ENCODE measurements at regions not wholly inside any gene's neighbourhood (a gene's known extent, or its start where the extent isn't known, plus 50 kb on each side); places are given as distances from the start of the nearest gene placed in this dataset.
"Not testable (repeated sequence)": the region's sequence is repeated elsewhere in the genome, so short reads cannot be mapped to it uniquely, and the experiment has no call there.

DNA sequence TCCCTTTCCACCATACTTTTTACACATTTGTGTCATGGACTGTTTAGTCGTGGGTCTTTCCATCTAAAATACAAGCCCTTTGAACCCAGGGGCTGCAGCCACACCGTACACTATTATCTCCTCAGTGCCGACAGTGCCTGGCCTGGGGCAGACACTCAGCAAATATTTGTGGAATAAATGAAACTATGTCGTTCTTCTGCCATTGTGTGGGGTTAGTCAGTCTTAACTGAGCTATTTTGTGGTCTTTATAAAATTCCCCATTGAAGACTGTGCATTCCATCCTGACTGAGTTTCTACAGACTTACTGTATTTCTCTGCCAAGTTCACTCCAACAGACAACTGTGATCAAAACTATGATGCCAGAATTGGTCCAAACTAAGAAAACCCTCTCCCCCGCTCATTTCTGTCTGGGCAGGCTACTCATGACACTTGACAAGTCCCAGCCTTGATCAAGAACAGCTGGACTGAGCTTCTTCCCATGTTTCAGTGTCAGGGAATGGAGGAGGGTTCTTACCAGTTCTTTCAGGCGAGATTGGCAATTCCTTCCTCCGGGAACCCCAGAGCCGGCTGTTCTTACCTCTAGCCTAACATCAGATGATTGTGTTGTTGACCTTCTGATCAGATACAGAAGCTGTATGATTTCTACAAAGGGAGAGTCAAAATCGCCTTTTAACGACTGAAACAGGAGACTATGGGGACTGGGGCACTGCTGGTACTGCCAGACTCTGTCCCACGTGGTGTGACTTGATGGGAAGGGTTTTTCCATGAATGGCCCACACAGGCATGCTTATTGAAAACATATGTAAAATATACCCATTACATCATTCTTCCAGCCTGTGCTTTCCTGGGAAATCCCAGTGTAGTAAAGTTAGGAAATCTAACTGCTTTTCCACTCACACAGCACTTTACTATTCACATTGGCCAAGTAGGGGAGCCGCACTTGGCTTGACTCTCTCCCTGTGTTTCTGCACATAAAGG is 77.4 kb upstream of the NPAS2 start:
- DNase-seq = no peak

DNA sequence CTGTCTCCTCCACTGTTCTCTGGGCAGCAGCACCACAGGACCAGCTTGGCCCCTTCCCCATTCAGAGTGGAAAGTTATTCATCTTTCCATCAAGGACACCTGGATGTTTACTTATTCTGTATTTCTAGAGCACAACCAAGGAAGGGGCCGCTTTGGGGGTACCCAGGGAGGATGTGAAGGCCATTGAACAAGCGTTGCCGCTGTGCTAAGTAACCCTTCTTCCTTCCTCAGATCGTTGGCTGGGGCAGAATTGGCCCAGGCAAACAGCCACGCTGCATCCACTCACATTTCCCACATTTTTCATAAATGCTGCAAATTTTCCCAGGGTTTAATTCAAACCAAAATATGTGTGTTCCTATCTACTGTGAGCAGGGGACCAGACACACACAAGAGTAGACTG is 76.2 kb upstream of the NPAS2 start:
- DNase-seq = no peak

DNA sequence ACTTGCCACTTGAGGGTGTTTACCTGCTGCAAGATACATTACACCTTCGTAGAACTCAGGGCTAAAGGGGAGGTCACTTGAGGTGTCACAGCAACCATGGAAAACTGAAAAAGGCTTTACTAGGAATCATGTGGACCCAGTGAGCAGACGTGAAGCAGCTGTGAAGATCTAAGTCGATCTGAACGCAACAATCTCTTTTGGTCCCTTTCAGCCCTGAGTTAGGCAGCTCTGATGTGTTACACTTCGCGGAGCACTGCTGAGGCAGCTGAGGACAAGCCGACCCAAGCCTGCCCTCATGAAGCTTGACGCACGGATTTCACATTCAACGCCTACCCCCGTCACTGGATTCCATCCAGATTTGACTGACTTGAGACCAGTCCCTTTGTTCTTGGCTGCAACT is 75.8 kb upstream of the NPAS2 start:
- DNase-seq = no peak

DNA sequence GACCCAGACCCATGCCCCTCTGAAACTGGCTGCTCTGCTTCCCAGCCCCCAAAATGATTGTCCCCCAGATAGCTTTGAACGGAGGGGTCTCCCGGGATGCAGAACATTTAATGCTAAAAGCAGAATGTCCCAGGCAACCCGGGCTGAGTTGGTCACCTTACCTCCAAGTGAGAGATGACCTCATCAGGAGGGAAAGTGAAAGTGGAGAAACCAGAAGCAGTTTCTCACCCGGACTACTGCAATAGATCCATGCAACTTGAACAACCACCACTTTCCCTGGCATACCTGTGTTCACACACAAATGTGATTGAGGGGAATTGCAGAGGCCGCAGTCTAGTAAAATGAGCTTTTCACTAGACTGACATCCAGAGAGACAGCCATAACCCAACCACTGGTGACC is 75.3 kb upstream of the NPAS2 start:
- no peak for DNase-seq

DNA sequence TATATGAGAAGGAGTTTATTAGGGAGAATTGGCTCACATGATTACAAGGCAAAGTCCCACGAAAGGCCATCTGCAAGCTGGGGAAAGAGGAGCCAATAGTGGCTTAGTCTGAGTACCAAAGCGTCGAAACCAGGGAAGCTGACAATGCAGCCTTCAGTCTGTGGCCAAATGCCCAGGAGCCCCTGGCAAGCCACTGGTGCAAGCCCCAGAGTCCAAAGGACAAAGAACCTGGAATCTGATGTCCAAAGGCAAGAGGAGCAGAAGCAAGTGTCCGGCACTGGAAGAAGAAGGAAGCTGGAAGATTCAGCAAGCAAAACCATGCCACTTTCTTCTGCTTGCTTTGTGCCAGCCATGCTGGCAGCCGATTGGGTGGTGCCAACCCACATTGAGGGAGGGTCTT is 74.3 kb upstream of the NPAS2 start:
- no peak for DNase-seq

DNA sequence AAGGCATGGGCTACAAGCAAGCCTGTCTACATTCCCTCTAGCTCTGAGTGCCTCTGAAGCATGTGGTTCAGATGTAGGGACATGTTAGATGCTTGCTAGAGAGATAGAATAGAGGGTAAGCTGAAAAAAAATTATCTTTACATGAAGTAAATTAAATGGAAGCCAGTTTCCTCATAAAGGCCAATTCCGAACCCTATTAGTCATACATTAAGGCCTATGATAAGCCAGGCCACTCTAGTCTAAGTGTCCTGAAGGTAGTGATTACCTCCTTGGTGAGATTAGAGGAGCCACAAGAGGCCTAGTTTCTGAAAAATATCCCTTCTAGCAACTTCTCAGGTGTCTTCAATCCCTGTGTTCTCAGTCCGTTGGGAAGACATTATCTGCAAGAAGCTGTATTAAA is 72.4 kb upstream of the NPAS2 start:
- DNase-seq = no peak

DNA sequence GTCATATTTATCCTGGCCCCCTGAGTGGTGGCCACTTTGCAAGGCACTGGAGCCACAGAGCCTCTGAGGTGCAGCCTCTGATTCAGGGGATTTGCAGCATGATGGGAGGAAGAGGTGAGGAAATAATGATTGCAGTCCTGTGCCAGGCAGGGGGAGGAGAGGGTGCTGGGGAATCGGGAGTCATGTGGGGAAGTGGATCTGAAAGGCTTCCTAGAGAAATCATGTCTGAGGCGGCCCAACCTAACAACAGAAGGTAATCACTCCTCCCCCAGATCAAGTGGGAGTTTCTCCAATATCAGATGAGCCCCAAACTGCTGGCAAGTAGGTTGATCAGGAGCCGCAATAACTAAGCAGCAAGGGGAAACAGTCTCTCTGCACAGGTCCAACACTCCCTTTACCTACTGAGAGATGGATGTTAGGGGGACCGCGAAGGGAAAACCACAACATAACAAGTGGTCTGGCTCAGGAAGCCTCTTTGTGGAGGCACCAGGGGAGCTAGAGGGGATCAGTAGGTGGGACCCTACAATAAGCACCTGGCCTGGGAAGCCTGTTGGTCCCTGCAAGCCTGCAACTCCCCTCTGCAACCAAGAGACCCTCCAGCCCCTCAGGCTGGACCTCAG is 71.8 kb upstream of the NPAS2 start:
- no peak for DNase-seq

DNA sequence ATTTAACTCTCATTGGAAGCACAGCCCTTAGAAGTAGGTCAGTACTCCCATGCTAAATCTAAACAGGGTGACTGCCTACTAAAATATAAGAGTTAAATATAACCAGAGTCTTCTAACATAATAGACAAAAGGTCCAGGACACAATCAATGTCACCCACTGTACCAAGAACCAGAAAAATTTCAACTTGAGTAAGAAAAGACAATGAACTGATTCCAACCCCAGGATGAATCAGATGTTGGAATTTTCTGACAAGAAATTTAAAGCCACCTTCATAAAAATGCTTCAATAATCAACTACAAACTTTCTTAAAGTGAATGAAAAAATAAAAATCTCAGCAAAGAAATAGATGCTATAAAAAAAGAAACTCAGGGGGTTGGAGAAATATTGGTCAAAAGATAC is 71.3 kb upstream of the NPAS2 start:
- no peak for DNase-seq

DNA sequence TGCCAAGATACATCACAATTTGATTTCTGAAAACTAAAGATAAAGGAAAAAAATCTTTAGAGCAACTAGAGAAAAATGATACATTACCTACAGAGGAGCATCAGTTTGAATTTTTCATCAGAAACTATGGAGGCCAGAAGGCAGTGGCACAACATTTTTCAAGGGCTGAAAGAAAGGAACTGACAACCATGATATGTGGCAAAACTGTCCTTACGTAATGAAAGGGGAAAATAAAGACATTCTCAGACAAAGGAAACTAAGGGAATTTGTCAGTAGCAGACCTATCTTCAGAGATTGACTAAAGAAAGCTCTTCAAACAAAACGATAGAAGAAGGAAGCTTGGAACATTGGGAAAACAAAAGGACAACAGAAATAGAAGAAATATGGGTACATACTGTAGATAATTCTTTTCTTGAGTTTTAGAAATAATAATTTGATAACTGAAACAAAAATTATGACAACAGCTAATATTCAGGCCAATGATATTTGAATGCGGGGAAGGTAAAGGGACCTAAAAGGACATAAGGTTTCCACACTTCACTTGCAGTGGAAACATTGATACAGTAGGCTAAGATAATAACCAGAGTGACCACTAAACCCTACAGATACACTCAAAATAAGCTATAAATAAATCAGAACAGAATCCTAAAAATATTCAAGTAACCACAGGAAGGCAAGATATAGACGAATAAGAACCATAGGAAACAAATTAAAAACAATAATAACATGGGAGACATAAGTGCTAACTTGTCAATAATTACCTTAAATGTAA is 70.0 kb upstream of the NPAS2 start:
- no peak for DNase-seq

DNA sequence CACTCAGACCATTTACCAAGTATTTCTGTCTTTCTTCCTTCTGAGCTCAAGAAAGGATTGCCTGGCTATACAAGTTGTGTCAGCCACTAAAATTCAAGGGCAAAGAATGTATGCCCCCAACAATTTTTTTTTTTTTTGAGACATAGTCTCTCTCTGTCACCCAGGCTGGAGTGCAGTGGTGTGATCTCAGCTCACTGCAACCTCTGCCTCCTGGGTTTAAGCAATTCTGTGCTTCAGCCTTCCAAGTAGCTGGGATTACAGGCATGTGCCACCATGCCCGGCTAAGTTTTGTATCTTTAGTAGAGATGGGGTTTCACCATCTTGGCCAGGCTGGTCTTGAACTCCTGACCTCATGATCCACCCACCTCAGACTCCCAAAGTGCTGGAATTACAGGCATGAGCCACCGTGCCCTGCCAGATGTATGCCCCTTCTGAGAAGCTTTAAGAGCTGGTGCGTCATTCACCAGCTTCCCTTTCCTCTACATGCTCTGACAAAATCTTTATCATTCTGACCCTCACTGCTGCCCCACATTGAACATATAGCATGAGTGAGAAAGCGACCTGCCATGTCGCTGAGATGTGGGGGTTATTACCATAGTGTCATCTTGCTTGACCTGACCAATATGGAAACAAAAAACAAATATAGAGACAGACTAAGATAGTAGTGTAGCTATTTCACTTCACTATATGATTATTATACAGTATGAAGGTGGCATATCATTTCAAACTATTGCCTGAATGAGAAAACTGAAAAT is 67.9 kb upstream of the NPAS2 start:
- not testable (repeated sequence) for DNase-seq

DNA sequence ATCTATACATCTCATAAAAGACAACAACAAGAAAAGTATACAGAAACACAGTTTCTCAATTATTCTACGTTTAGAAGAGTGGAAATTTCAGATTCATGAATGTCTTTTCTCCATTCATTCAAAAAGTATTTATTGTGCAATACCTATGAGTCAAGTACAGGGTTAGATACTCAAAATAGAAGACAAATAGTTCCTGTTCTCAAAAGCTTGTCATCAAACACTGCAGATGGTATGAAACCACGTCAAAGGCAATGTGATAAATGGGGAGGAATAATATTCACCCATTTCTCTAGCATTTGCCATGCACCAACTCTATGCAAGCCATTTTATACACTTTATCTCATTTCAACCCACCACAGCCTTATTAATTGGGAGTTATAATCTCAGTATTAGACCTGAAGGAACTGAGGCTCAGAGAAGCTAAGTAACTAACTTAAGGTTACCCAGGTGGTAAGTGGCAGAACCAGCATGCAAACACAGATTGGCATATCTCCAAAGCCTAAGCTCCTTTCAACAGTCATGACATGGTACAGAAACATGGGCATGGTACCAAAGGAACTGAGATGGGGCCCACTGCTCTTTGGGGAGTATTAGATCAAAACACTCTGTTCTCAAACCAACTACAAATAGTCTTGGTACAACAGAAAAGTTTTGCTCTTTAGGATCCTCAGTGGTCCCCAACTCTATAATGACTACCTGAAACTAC is 67.2 kb upstream of the NPAS2 start:
- no peak for DNase-seq

DNA sequence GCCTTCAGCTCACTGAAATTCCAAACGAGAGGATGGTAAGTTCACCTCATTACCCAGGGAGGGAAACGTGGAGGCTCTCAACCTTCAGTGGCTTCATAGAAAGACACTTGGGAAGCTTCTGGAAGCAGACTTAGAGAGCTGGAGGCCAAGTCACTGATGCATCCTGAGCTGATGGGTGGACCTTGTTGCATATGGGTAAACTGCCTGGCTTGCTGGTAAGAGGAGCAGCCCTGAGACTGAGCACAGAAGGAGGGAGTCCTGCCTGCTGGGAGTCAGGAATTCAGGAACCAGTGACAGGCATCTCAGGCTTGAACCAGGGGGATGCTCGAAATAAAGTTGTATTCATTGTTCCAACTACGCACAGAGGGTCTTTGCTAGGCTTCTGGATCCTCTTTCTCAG is 66.5 kb upstream of the NPAS2 start:
- DNase-seq = no peak

DNA sequence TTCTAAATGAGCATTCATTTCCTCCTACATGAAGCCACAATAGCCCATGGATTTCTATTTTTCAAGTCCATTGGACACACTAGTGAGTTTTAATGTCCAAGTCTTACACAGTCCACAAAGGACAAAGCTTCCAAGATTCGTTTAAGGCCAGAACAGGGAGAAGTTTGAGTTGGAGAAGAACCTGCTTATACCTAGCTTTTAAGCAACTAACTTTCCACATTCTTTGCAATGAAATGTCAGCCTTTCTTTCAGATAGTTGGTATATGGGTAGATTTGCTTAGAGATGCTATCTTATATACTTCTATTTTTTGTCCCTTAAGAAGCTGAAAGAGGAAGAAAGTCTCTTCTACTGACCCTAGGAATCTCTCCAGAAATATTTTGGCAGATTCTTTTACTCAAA is 66.1 kb upstream of the NPAS2 start:
- DNase-seq = no peak

DNA sequence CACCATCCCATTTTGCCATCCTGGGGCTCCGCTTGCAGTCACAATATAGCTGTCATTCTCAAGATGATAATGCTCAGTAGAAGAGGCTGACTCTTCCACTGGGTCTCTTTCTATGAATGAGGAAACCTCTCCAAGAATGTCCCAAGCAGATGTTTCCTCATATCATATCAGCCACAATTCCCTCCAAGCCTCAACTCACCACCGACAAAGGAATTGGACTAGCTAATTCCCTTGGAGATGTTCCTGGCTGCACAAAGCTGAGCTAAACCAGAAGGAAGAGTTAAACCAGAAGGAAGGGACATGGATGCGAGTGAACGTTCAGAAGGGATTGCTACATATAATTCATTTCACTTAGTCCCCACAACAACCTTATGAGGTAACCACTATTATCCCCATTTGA is 65.0 kb upstream of the NPAS2 start:
- no peak for DNase-seq

DNA sequence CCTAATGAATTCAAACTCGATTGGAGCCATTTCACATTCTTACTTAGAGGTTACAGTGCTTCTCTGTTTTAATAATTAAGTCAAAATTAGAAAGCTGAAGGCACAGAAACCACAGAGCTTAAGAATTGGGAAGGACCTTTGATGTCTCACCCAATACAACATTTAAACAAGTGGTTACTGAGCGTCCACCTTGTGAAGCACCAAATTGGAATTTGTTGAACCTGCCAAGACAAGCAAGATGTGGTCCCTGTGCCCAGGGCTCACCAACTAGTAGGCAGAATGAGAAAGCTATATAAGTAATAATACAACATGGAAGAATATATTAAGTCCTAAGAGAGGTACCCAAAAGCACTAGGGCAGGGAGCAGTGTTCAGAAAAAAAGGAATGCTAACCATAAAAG is 64.5 kb upstream of the NPAS2 start:
- DNase-seq = no peak

DNA sequence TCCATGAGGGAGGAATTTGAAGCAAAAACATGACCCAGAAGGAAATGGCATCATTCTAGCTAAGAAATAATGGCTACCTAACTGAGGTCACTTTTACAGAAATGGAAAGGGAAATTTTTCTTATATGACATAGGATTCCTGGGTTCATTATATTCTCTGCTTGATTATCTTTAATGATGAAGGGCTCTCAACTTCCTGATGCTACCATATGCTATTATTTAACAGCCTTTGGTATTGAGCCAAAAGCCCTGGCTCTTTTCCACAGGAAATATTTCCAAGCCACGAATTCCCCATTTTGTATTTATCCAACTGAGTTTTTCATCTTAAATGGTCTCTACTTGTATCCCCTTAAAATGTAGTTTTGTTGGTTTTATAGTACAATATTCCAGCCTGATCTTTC is 63.2 kb upstream of the NPAS2 start:
- no peak for DNase-seq

DNA sequence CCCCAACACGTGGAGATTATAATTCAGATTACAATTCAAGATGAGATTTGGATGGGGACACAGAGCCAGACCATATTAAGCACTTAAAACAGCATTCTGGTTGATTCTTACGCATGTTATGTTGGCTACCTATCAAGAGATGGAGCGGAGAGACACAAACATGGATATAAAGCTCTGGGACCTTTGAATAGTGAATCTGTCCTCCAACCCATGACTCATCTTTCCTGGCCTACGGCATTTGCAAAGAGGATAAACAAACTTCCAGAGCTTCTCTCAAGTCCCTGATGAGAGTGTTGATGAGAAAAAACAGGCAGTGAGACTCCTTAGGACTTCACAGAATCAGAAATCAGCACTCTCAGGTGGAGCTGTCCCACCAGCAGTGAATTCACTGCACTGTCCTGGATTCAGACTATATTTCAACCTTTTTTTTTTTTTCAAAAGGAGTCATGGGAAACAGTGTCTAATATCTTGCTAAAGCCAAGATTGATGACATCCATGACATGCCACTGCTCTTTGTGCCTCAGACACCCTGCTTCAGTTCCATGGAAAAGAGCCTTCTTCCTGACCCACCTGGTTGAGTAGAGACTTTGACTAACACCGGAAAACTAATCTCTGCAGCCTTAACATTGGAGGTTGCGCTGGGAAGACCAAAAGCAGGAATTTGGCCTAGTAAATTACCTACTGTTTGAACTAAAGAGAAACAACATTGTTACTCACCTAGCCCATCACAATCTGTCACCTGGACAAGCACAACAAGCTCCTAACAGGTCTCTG is 62.1 kb upstream of the NPAS2 start:
- no peak for DNase-seq

DNA sequence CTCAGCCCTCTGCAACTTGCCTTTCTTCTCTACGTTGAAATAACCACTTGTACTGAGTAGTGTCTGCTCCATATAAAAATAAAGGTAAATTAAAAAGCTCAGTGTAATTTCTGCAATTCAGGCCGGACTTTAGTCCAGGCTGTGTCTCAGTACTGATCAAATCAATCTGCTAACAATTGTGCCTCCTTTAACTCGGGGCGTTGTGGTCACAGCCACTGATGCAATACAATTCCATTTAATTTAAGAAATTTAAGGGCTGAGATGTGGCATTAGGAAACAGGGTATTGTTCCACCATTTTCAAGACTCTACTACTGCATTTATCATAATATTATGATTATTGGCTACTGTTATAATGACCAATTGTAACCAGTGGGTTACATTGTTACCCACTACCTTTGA is 60.0 kb upstream of the NPAS2 start:
- DNase-seq = no peak

DNA sequence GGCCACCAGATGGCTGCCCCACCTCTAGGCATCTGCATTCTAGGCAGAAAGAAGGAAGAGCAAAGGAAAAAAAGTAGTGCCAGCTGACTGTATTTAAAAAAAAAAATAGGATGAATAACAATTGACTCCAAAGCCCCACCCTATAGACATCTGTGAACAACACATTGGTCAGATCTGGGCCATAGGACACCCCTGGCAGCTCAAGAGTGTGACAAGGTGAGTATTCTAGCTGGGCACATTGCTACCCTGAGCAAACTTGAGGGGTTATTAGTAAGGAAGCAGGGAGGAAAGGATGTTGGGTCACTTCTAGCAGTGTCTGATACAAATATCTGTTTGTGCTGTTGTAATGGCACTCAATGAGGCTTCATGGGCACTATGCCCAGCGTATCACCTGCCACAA is 58.6 kb upstream of the NPAS2 start:
- DNase-seq = no peak

DNA sequence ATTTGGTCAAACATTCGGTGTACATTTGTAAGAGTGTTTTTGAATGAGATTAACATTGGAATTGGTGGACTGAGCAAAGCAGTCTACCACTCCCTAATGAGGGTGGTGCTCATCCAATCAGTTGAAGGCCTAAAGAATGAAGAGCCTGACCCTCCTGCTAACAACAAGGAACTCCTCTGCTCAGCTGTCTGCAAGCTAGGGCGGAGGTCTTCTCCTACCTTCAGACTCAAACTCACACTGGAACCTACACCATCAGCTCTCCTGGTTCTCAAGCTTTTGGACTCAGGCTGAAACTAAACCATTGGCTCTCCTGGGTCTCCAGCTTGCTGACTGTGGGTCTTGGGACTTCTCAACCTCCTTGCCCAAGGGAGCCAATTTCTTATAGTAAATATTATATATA is 55.5 kb upstream of the NPAS2 start:
- DNase-seq = no peak

DNA sequence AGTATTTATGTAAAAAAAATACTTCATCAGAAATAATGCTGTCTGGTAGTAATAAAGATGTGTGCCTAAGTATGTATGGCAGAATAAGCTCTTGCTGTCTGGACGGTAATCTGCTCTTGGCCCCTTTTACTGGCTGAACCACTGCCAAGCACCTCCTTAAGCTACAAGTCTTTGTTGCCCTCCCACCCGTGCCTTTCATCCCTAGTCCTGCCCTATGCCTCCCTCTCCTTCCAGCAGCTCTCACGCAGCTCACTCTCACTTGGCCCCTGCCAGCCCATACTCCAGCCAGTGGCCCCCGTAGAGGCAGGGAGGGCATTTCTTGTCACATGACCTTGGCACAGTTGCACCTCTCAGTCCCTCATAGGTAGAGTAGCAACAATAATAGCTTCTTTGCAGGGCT is 54.5 kb upstream of the NPAS2 start:
- no peak for DNase-seq

DNA sequence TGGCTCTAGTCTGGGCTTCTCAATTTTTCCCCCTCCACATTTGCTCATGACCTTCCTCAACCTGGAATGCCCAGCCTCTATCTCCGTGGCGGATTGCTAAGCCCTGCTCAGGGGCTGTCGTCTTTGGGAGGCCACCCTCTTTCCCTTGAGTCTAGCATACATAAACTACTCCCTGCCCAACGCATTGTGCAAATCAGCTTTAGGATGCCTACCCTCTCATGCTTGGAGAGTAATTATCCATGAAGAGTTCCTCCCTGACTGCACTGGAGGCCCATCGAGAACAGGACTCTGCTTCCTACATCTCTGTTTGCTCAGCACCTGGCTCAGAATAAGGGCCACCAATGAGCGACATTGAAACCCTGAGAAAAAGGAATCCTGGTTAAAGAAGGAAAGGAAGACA is 53.7 kb upstream of the NPAS2 start:
- no peak for DNase-seq

Data from AML-193 (cell line).